BLaER1 (cell line): ENCODE measurements at regions not wholly inside any gene's neighbourhood (a gene's known extent, or its start where the extent isn't known, plus 50 kb on each side); places are given as distances from the start of the nearest gene placed in this dataset.
"Not testable (repeated sequence)": the region's sequence is repeated elsewhere in the genome, so short reads cannot be mapped to it uniquely, and the experiment has no call there.

ENCODE experiments used
- H3K27ac ChIP-seq: shearing (Covaris generic); formaldehyde crosslinking; 2 replicates; pipeline ENCODE4 v1.8.1; 2022
- H3K27me3 ChIP-seq: shearing (Covaris generic); formaldehyde crosslinking; 2 replicates; pipeline ENCODE4 v1.8.1; 2022
- H3K36me3 ChIP-seq: shearing (Covaris generic); formaldehyde crosslinking; 2 replicates; pipeline ENCODE4 v1.8.1; 2022
- H3K4me1 ChIP-seq: shearing (Covaris generic); formaldehyde crosslinking; 2 replicates; pipeline ENCODE4 v1.8.1; 2022
- H3K4me2 ChIP-seq: shearing (Covaris generic); formaldehyde crosslinking; 2 replicates; pipeline ENCODE4 v1.8.1; 2022
- H3K4me3 ChIP-seq: shearing (Covaris generic); formaldehyde crosslinking; 2 replicates; pipeline ENCODE4 v1.8.1; 2022
- H3K9ac ChIP-seq: shearing (Covaris generic); formaldehyde crosslinking; 2 replicates; pipeline ENCODE4 v1.8.1; 2022
- H3K9me3 ChIP-seq: shearing (Covaris generic); formaldehyde crosslinking; 2 replicates; pipeline ENCODE4 v1.8.1; 2022
- H4K20me1 ChIP-seq: shearing (Covaris generic); formaldehyde crosslinking; 2 replicates; pipeline ENCODE4 v1.8.1; 2022
- Cebpa-rat ChIP-seq: shearing (Covaris generic); IDR thresholded peaks from 2 replicates; pipeline ENCODE4 v1.8.1; 2022

GRCh38 chr9:100639854-100640253 is 62.0 kb downstream of the CAVIN4 start:
- TF ChIP-seq Cebpa-rat: no peak
- Histone ChIP-seq H3K27me3 (no peaks in the 10 kb centered on the region), H3K27ac (no peak overlapping the region), H3K4me1 (no peaks in the 10 kb centered on the region), H3K36me3 (no peaks in the 10 kb centered on the region), H3K9ac (no peak overlapping the region), H3K4me2 (no peak overlapping the region), H3K4me3 (no peak overlapping the region), H4K20me1 (no peaks in the 10 kb centered on the region), H3K9me3 (no peaks in the 10 kb centered on the region)

- no peaks in the 10 kb centered on the region for H4K20me1 ChIP-seq
- no peak overlapping the region for H3K4me3 ChIP-seq
- no peaks in the 10 kb centered on the region for H3K36me3 ChIP-seq
- no peak overlapping the region for H3K27ac ChIP-seq
- no peaks in the 10 kb centered on the region for H3K4me1 ChIP-seq
- H3K9ac ChIP-seq: no peak overlapping the region
- TF ChIP-seq Cebpa-rat: no peak
- H3K27me3 ChIP-seq: no peaks in the 10 kb centered on the region
- H3K4me2 ChIP-seq: no peak overlapping the region
- H3K9me3 ChIP-seq: no peaks in the 10 kb centered on the region
Measured at GRCh38 chr9:100640447-100641050, 62.7 kb downstream of the CAVIN4 start.

- Histone ChIP-seq H3K4me3 (no peak overlapping the region), H3K36me3 (no peaks in the 10 kb centered on the region), H3K27me3 (no peaks in the 10 kb centered on the region), H3K27ac (no peak overlapping the region), H3K9ac (no peak overlapping the region), H3K4me1 (no peaks in the 10 kb centered on the region), H3K4me2 (no peak overlapping the region), H4K20me1 (no peaks in the 10 kb centered on the region), H3K9me3 (no peaks in the 10 kb centered on the region)
- no peak for TF ChIP-seq Cebpa-rat
Measured at GRCh38 chr9:100641166-100641565, 63.3 kb downstream of the CAVIN4 start.

- no peak for TF ChIP-seq Cebpa-rat
- Histone ChIP-seq H3K4me2 (no peak overlapping the region), H3K4me3 (no peak overlapping the region), H3K27me3 (no peaks in the 10 kb centered on the region), H3K4me1 (no peaks in the 10 kb centered on the region), H3K27ac (no peak overlapping the region), H3K36me3 (no peaks in the 10 kb centered on the region), H3K9me3 (peaks cover 28% of the 10 kb centered on the region), H3K9ac (no peak overlapping the region), H4K20me1 (no peaks in the 10 kb centered on the region)
Measured at GRCh38 chr9:100652850-100653249, 75.0 kb downstream of the CAVIN4 start.

GRCh38 chr9:100653643-100654334 is 75.9 kb downstream of the CAVIN4 start:
- Histone ChIP-seq H3K9ac (no peak overlapping the region), H3K27me3 (no peaks in the 10 kb centered on the region), H3K4me1 (no peaks in the 10 kb centered on the region), H3K4me2 (no peak overlapping the region), H4K20me1 (no peaks in the 10 kb centered on the region), H3K36me3 (no peaks in the 10 kb centered on the region), H3K27ac (no peak overlapping the region), H3K4me3 (no peak overlapping the region), H3K9me3 (peaks cover 31% of the 10 kb centered on the region)
- no peak for TF ChIP-seq Cebpa-rat

- H3K36me3 ChIP-seq, H3K4me2 ChIP-seq, H3K4me3 ChIP-seq, H4K20me1 ChIP-seq, H3K27ac ChIP-seq, H3K9ac ChIP-seq, H3K27me3 ChIP-seq, H3K4me1 ChIP-seq: not testable (repeated sequence)
- peaks cover 31% of the 10 kb centered on the region for H3K9me3 ChIP-seq
Measured at GRCh38 chr9:100656851-100657250, 79.0 kb downstream of the CAVIN4 start.

- H3K4me1 ChIP-seq: no peaks in the 10 kb centered on the region
- H3K27me3 ChIP-seq: no peaks in the 10 kb centered on the region
- H4K20me1 ChIP-seq: no peaks in the 10 kb centered on the region
- no peak overlapping the region for H3K4me3 ChIP-seq
- H3K9ac ChIP-seq: no peak overlapping the region
- no peak overlapping the region for H3K27ac ChIP-seq
- H3K36me3 ChIP-seq: no peaks in the 10 kb centered on the region
- H3K9me3 ChIP-seq: peaks cover 15% of the 10 kb centered on the region
- no peak overlapping the region for H3K4me2 ChIP-seq
- no peak for TF ChIP-seq Cebpa-rat
Measured at GRCh38 chr9:100661668-100662067, 83.8 kb downstream of the CAVIN4 start.

- no peak for TF ChIP-seq Cebpa-rat
- Histone ChIP-seq H3K9ac (no peak overlapping the region), H3K36me3 (no peaks in the 10 kb centered on the region), H3K27ac (no peak overlapping the region), H3K4me3 (no peak overlapping the region), H3K27me3 (no peaks in the 10 kb centered on the region), H3K4me1 (no peaks in the 10 kb centered on the region), H3K9me3 (peaks cover 10% of the 10 kb centered on the region), H4K20me1 (no peaks in the 10 kb centered on the region), H3K4me2 (no peak overlapping the region)
Measured at GRCh38 chr9:100662122-100662521, 84.2 kb downstream of the CAVIN4 start.

GRCh38 chr9:100667448-100667847 is 89.6 kb downstream of the CAVIN4 start:
- no peaks in the 10 kb centered on the region for H3K36me3 ChIP-seq
- TF ChIP-seq Cebpa-rat: no peak

GRCh38 chr9:100668024-100668423 is 90.1 kb downstream of the CAVIN4 start:
- Histone ChIP-seq H3K4me2 (no peak overlapping the region), H3K4me3 (no peak overlapping the region), H3K9ac (no peak overlapping the region), H4K20me1 (no peaks in the 10 kb centered on the region), H3K9me3 (no peaks in the 10 kb centered on the region), H3K36me3 (no peaks in the 10 kb centered on the region), H3K27ac (no peak overlapping the region), H3K4me1 (no peaks in the 10 kb centered on the region), H3K27me3 (no peaks in the 10 kb centered on the region)
- TF ChIP-seq Cebpa-rat: no peak

More at GRCh38 chr9:100667448-100667847, 89.6 kb downstream of the CAVIN4 start:
- Histone ChIP-seq H3K4me1 (no peaks in the 10 kb centered on the region), H3K27me3 (no peaks in the 10 kb centered on the region), H3K9ac (no peak overlapping the region), H3K27ac (no peak overlapping the region), H3K4me2 (no peak overlapping the region), H4K20me1 (no peaks in the 10 kb centered on the region), H3K9me3 (no peaks in the 10 kb centered on the region), H3K4me3 (no peak overlapping the region)
